LNCaP clone FGC (cell line): ENCODE measurements at regions not wholly inside any gene's neighbourhood (a gene's known extent, or its start where the extent isn't known, plus 50 kb on each side); places are given as distances from the start of the nearest gene placed in this dataset.

Experiments used
- DNase-seq: peaks from one replicate; pipeline ENCODE4 v3.0.0-alpha.2; 2011; ENCODE audit warnings: low read depth
- H3K4me3 ChIP-seq: 2 replicates; pipeline ENCODE4 v1.5.1; 2011; ENCODE audit warnings: mild to moderate bottlenecking, low read depth, low read length, control low read depth
- CTCF ChIP-seq: IDR thresholded peaks from 2 replicates; pipeline ENCODE4 v1.5.1; 2012; ENCODE audit warnings: mild to moderate bottlenecking; ENCODE audit not compliant: control insufficient read depth, insufficient read depth; ENCODE audit errors: extremely low read depth

GRCh38 chr2:239607517-239608191 lies 206.8 kb upstream of the HDAC4 start:
- H3K4me3 ChIP-seq = no peak overlapping the region
- no peak for DNase-seq
- TF ChIP-seq CTCF = no peak

GRCh38 chr2:239606741-239607516 lies 206.1 kb upstream of the HDAC4 start:
- no peak overlapping the region for H3K4me3 ChIP-seq
- no peak for DNase-seq

GRCh38 chr2:239605976-239606375 lies 205.2 kb upstream of the HDAC4 start:
- no peak for DNase-seq
- TF ChIP-seq CTCF = no peak
- H3K4me3 ChIP-seq = no peak overlapping the region

More at GRCh38 chr2:239606741-239607516, 206.1 kb upstream of the HDAC4 start:
- TF ChIP-seq CTCF = no peak

DNA sequence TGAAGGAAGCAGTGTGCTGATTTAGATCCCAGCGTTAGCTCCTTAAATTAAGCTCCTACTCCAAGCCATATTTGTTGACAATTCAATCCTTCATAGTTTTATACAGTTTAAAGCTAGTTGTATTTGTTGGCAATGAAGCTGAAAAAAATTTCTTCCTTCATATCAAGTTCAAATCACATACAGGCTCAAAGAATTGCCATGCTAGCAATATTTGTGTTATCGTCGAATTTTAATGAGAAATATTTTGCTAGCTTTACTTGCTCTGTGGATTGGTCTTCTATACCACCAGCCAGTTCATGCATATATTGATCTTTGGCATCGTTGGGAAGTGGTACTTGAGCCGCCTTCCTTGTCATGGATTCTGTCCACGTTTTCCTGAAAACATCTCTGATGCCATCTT lies 204.6 kb upstream of the HDAC4 start:
- no peak for DNase-seq
- no peak overlapping the region for H3K4me3 ChIP-seq
- TF ChIP-seq CTCF = no peak

DNA sequence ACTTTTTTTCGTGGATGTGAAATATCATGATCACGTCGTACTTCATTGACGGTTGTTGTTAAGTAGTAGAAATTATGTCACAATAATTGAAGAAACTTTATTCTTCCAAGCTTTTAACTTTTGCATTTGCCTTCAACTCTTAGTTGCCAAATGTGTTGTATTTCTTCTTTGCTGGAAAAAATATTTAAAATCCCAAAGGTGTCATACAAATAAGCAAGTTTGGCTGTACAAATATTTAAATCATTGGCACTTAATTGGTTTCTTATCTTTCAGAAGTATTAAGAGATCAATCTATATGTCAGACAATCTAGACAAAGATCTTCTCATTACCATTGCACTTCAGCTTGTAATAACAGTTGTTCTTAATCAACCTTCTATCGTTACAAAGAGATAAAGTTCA lies 204.0 kb upstream of the HDAC4 start:
- no peak for DNase-seq
- TF ChIP-seq CTCF = no peak
- no peak overlapping the region for H3K4me3 ChIP-seq

DNA sequence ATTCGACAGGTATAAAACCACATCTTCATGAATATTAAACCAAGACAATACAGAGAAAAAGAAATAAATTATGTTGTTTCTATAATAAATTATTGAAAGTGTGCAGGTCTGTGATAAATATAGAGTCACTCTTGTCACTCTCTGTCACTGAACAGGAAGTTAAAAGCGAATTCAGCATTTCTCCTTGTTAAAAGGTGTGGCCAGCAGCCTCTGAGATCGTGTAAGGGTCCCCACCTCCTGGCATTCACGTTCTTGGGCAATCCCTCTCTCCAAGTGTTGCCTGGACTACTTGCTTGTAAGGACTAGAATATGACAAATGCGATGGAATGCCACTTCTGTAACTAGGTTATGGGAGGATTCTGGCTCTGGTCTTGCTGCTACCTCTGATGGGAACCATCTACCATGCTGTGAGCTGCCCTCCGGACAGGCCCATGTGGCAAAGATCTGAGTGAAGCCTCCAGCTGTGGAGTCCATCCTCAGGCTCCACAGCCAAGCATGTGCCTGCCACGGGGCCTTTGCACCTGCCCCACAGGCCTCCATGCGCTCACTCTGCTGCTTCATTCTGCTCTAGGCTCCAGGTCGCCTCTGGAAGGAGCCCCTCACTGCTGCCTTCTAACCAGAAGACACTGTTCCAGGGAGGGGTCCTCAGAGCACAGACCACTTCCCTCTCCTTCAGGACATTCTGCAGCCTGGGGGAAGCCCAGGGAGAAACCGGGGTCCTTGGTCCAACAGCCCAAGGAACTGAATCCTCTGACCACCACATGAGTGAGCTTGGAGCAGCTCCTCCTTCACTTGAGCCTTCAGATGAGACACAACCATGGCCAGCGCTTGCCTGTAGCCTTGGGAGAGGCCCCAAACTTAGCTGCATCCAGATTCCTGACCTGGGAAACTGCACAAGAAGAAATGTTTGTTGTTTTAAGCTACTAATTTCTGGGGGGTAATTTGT lies 202.9 kb upstream of the HDAC4 start:
- no peak for DNase-seq
- TF ChIP-seq CTCF = no peak
- no peak overlapping the region for H3K4me3 ChIP-seq
